ENCODE measurements at regions not wholly inside any gene's neighbourhood (a gene's known extent, or its start where the extent isn't known, plus 50 kb on each side); places are given as distances from the start of the nearest gene placed in this dataset.

- Mint-ChIP-seq H3K4me3 (no peak overlapping the region), H3K27me3 (no peaks in the 10 kb centered on the region), H3K4me1 (no peaks in the 10 kb centered on the region), H3K36me3 (ENCODE audit: low read depth) (no peaks in the 10 kb centered on the region), H3K27ac (no peak overlapping the region), H3K9me3 (peaks cover 3% of the 10 kb centered on the region)
- DNase-seq, result no peak
- intact Hi-C loops (cut with micrococcal nuclease), result no loop called here
Measured at GRCh38 chr12:118649765-118650585, 273.6 kb downstream of the SUDS3 start.

DNA sequence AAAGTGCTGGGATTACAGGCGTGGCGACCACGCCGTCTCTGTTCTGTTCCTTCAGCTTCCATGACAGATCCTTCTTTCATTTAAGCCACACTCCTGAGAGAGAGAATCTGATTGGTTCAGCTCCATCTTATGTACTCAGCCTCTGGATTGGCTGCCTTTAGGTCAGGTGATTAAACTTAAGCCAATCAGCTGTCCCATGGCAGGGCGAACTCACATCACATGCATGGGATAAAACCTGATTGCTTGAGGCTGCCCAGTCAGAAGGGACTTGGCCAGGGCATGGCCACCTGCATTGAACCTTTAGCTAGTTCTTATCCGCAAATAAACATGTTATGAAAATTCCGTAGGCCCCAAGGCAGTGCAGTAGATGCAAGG, 274.2 kb downstream of the SUDS3 start:
- peaks cover 3% of the 10 kb centered on the region for H3K9me3 Mint-ChIP-seq
- no peaks in the 10 kb centered on the region for H3K36me3 Mint-ChIP-seq (ENCODE audit: low read depth)
- intact Hi-C loops (cut with micrococcal nuclease), result no loop called here
- no peaks in the 10 kb centered on the region for H3K4me1 Mint-ChIP-seq
- H3K4me3 Mint-ChIP-seq, result no peak overlapping the region
- DNase-seq, result no peak
- no peaks in the 10 kb centered on the region for H3K27me3 Mint-ChIP-seq
- H3K27ac Mint-ChIP-seq, result no peak overlapping the region

DNA sequence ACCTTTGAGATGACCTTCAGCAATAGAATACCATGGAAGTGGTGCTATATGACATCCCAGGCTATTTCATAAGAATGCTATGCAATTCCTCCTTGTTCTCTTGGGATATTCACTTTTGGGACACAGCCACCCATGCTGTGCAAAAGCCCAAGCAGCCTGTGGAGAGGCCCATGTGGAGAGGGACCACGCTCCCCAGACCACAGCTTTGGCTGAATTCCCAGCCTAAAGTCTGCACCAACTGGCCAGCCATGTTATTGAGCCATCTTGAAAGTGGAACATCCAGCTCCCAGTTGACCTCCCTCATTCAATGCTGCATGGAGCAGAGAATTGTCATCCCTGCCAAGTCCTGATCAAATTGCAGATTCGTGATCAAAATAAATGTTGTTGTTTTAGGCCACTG, 275.1 kb downstream of the SUDS3 start:
- no peak overlapping the region for H3K4me3 Mint-ChIP-seq
- no peak overlapping the region for H3K27ac Mint-ChIP-seq
- H3K27me3 Mint-ChIP-seq, result no peaks in the 10 kb centered on the region
- no peak for DNase-seq
- peaks cover 3% of the 10 kb centered on the region for H3K9me3 Mint-ChIP-seq
- intact Hi-C loops (cut with micrococcal nuclease), result no loop called here
- H3K36me3 Mint-ChIP-seq (ENCODE audit: low read depth), result no peaks in the 10 kb centered on the region
- no peaks in the 10 kb centered on the region for H3K4me1 Mint-ChIP-seq

DNA sequence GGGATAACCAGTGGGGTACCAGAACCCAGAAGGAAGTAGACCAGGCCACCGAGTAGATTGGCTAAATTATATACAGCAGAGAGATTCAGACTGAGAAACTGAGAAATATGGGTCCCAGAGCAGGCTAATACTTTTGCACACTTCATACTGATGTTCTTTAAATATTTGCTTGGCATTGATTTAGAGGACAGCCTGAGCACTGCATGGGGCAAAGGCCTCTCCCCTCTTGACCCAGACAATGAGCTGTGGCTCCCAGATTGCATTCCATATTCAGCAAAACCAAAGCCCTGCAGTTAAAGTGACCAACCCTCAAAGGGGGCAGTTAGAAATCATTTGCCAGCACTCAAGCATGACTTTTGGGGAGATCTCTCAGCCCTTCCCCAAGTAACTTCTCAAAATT, 279.2 kb downstream of the SUDS3 start:
- H3K27ac Mint-ChIP-seq, result no peak overlapping the region
- intact Hi-C loops (cut with micrococcal nuclease), result no loop called here
- no peaks in the 10 kb centered on the region for H3K4me1 Mint-ChIP-seq
- peaks cover 3% of the 10 kb centered on the region for H3K9me3 Mint-ChIP-seq
- H3K36me3 Mint-ChIP-seq (ENCODE audit: low read depth), result no peaks in the 10 kb centered on the region
- H3K4me3 Mint-ChIP-seq, result no peak overlapping the region
- H3K27me3 Mint-ChIP-seq, result no peaks in the 10 kb centered on the region
- DNase-seq, result no peak

DNA sequence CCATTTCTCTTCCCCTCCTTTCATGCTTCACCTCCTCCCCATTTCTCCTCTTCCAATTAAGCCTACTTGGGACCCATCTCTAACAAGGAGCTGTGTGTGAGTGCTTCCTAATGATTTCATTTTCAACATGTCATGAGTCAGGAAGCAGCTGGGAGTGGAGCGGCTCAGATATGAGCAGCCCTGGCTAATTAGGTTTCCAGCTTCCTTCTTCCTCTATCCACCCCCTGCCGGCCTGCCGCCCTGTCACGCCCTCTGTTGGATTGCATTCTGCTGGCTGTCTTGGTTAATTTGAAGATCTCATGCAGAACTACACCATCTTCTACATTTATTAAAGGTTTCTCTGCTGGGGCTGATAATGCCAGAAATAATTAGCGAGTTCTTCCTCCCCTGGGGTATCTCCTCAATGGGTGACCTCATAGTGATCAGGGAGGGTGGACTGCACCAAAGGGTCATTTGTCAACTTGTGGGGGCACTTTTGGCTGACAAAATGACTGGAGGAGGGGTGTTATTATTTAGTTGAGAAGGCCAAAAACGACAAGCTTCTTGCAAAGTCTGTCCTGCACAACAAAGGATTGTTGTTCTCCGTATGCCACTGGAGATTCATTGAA, 300.9 kb upstream of the SRRM4 start:
- peaks cover 8% of the 10 kb centered on the region for H3K9me3 Mint-ChIP-seq
- no peak overlapping the region for H3K4me3 Mint-ChIP-seq
- no peak overlapping the region for H3K27ac Mint-ChIP-seq

GRCh38 chr12:118682656-118683055, 298.7 kb upstream of the SRRM4 start:
- H3K4me1 Mint-ChIP-seq, result no peaks in the 10 kb centered on the region
- intact Hi-C loops (cut with micrococcal nuclease), result no loop called here
- no peak overlapping the region for H3K27ac Mint-ChIP-seq
- DNase-seq, result no peak
- H3K27me3 Mint-ChIP-seq, result no peaks in the 10 kb centered on the region
- peaks cover 4% of the 10 kb centered on the region for H3K9me3 Mint-ChIP-seq
- H3K36me3 Mint-ChIP-seq (ENCODE audit: low read depth), result no peaks in the 10 kb centered on the region
- no peak overlapping the region for H3K4me3 Mint-ChIP-seq

More for the DNA sequence above, 300.9 kb upstream of the SRRM4 start:
- Mint-ChIP-seq H3K4me1 (no peaks in the 10 kb centered on the region), H3K27me3 (no peaks in the 10 kb centered on the region), H3K36me3 (ENCODE audit: low read depth) (no peaks in the 10 kb centered on the region)
- DNase-seq, result no peak
- intact Hi-C loops (cut with micrococcal nuclease), result no loop called here

GRCh38 chr12:118685983-118686607, 295.2 kb upstream of the SRRM4 start:
- intact Hi-C loops (cut with micrococcal nuclease), result no loop called here
- no peak overlapping the region for H3K4me3 Mint-ChIP-seq
- no peak for DNase-seq
- H3K36me3 Mint-ChIP-seq (ENCODE audit: low read depth), result no peaks in the 10 kb centered on the region
- no peaks in the 10 kb centered on the region for H3K4me1 Mint-ChIP-seq
- peaks cover 4% of the 10 kb centered on the region for H3K9me3 Mint-ChIP-seq
- no peaks in the 10 kb centered on the region for H3K27me3 Mint-ChIP-seq
- no peak overlapping the region for H3K27ac Mint-ChIP-seq

DNA sequence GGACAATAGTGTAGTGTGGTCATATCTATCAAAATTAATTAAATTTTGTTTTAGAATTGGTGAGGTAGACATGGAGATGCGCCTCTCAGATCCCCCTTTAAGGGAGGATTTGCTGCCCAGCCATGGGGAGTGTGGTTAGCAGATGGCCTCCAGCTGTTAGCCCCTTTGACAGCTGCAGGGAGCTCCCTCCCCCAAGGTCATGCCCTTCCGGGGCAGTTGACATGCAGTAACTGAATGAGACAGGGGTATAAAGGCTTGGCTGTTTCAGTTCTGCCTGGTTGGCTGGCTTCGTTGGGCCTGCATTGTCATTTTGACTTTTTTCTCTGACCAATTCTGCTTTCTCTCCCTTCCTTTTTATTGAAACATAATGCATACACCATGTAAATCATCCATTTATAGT, 291.5 kb upstream of the SRRM4 start:
- no peaks in the 10 kb centered on the region for H3K36me3 Mint-ChIP-seq (ENCODE audit: low read depth)
- peaks cover 4% of the 10 kb centered on the region for H3K9me3 Mint-ChIP-seq

GRCh38 chr12:118690506-118690905, 290.8 kb upstream of the SRRM4 start:
- H3K27me3 Mint-ChIP-seq, result no peaks in the 10 kb centered on the region
- no peak for DNase-seq
- no peak overlapping the region for H3K27ac Mint-ChIP-seq
- no peak overlapping the region for H3K4me3 Mint-ChIP-seq
- H3K9me3 Mint-ChIP-seq, result peaks cover 5% of the 10 kb centered on the region
- H3K36me3 Mint-ChIP-seq (ENCODE audit: low read depth), result no peaks in the 10 kb centered on the region
- H3K4me1 Mint-ChIP-seq, result no peaks in the 10 kb centered on the region
- intact Hi-C loops (cut with micrococcal nuclease), result no loop called here

More for the DNA sequence above, 291.5 kb upstream of the SRRM4 start:
- H3K4me1 Mint-ChIP-seq, result no peaks in the 10 kb centered on the region
- no peak overlapping the region for H3K27ac Mint-ChIP-seq
- no peaks in the 10 kb centered on the region for H3K27me3 Mint-ChIP-seq
- intact Hi-C loops (cut with micrococcal nuclease), result no loop called here
- no peak for DNase-seq
- no peak overlapping the region for H3K4me3 Mint-ChIP-seq

DNA sequence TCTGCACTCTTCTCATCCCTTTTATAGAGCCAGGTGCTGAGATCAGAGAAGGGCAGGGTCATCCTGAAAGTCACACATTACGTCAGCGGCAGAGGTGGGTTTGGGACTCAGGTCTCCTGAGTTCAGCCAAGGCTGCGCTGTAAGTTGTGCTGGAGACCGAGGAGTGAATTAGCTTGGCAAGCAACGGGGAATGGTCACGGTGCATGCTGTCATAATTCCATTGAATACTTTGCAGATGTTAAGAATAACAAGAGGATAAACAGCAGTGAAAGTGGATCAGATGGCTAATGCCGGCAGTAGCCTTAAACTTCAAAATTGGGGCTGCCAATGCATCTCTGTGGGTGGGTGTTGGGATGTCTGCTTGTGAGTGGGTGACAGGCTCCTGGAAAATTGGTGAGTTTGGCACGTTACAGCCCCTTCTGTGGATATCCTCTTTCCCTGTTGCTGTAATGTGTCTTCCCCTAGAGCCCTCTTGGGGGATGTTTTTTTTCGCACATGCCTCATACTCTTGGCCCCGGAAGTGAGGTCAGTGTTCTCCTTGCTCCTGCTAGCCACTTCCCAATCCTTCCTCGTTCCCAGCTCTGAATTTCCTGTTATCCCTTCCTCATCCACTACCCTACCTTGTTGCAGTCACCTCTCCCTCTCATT, 287.1 kb upstream of the SRRM4 start:
- no peak for DNase-seq
- no peaks in the 10 kb centered on the region for H3K4me1 Mint-ChIP-seq
- H3K27ac Mint-ChIP-seq, result no peak overlapping the region
- H3K4me3 Mint-ChIP-seq, result no peak overlapping the region
- H3K27me3 Mint-ChIP-seq, result no peaks in the 10 kb centered on the region
- no peaks in the 10 kb centered on the region for H3K36me3 Mint-ChIP-seq (ENCODE audit: low read depth)
- intact Hi-C loops (cut with micrococcal nuclease), result no loop called here
- H3K9me3 Mint-ChIP-seq, result peaks cover 8% of the 10 kb centered on the region

DNA sequence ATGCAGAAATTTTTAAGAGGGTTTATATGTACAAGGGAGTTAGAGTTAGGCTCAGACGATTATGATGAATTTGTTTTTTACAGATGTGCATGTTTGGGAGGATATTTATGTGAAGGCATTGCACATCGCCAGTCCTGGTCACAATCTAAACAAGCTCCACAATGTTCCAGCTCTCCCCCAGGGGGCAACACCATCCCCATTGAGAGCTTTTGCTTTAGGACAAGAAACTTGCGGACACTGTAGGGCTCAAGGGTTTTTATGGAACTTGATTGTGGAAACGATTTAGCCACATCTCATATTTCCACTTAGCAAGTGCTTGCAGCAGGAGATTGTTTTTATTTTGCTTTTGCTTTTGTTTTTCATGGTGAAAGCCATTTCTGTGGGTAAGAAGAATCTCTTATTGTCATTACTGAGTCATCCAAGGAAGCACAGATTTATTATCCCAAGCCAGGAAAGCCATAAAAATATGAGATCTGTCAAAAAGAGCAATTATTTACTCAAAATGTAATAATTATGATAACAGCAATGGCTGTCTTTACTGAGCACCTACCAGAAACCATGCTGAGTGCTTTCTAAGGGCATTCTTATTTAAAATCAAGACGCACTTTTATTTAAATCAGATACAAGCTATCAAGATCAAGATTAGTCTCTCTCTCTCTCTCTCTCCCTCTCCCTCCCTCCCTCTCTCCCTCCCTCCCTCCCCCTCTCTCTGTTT, 276.7 kb upstream of the SRRM4 start:
- Mint-ChIP-seq H3K4me3 (no peak overlapping the region), H3K27ac (no peak overlapping the region), H3K27me3 (no peaks in the 10 kb centered on the region), H3K4me1 (no peaks in the 10 kb centered on the region), H3K36me3 (ENCODE audit: low read depth) (no peaks in the 10 kb centered on the region), H3K9me3 (peaks cover 17% of the 10 kb centered on the region)
- no peak for DNase-seq
- intact Hi-C loops (cut with micrococcal nuclease), result no loop called here

DNA sequence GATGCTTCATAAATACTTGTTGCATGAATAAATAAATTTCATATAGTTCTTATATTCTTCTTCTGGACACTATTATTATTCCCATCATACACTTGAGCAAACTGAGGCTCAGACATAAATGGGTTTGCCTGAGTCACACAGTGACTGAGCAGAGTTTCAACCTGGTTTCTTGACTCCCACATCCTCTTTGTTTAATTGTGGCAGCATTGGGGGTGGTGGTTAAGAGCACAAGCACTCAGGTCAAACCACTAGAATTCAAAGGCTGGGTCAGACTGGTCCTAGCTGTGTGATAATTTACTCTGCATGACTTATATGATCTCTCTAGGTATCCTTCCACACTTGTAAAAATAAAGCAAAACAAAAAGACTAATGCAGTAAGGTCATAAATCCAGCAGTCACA, 274.9 kb upstream of the SRRM4 start:
- H3K9me3 Mint-ChIP-seq, result peaks cover 12% of the 10 kb centered on the region
- DNase-seq, result no peak
- no peaks in the 10 kb centered on the region for H3K27me3 Mint-ChIP-seq
- H3K36me3 Mint-ChIP-seq (ENCODE audit: low read depth), result no peaks in the 10 kb centered on the region
- intact Hi-C loops (cut with micrococcal nuclease), result no loop called here
- H3K4me3 Mint-ChIP-seq, result no peak overlapping the region
- H3K27ac Mint-ChIP-seq, result no peak overlapping the region
- H3K4me1 Mint-ChIP-seq, result no peaks in the 10 kb centered on the region

- intact Hi-C loops (cut with micrococcal nuclease), result no loop called here
- H3K27me3 Mint-ChIP-seq, result no peaks in the 10 kb centered on the region
- H3K36me3 Mint-ChIP-seq (ENCODE audit: low read depth), result no peaks in the 10 kb centered on the region
- H3K9me3 Mint-ChIP-seq, result peaks cover 12% of the 10 kb centered on the region
- no peak overlapping the region for H3K27ac Mint-ChIP-seq
- H3K4me3 Mint-ChIP-seq, result no peak overlapping the region
- no peaks in the 10 kb centered on the region for H3K4me1 Mint-ChIP-seq
- DNase-seq, result no peak
Measured at GRCh38 chr12:118709946-118710345, 271.4 kb upstream of the SRRM4 start.

Data from activated CD4-positive, alpha-beta T cell treated with anti-CD3 and anti-CD28 coated beads, Interleukin-2, amount 10 ng/mL, durations not matched to agents 24 days and 14 days (primary cell).